ENCODE measurements at regions not wholly inside any gene's neighbourhood (a gene's known extent, or its start where the extent isn't known, plus 50 kb on each side); places are given as distances from the start of the nearest gene placed in this dataset.

DNA sequence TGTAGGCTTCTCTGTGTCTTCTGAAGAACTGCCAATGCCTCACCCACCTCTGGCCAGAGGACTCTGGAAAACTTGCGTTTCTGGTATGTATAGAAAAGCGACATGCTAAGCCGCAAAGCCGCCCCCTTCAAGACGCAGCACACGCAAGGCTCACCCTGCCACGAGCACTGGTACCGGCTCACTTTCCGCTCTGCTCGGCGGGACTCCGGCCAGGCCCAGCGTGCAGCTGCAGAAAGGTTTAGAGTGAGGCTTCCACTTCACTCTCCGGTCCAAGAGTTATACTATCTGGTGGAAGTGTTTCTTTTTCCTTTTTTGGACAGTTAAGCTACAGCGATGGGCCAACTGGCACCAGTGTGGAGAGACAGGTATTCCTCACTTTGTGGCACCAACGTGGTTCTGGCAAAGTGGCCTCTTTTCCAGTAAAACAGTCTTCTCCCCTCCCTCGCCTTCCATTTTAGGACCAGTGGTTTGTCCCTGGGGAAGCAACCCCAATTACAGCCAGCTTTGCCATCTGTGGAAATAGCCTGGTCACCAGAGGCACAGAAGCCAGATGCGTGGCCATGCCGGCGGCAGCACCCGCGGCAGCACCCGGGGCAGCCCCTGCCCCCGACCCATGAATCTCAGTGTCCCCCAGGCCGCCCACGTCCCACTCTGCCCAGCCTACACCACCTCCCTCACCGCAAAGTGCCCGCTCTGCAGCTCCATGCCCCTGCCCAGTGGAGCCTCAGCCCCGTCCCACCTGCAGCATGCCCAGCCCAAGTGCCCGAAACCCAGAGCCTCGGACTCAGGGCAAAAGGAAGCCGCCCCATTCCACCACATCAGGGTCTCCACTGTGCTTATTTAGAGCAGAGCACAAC, 91.6 kb upstream of the CTDP1 start:
- Histone ChIP-seq H4K8ac (ENCODE audit: low read length) (no peak overlapping the region), H3K23ac (ENCODE audit: low read length in 2 of 2) (no peak overlapping the region), H3K27me3 (ENCODE audit: control insufficient read depth in 1 of 2, insufficient read depth in 1 of 2, low read length in 2 of 2) (peaks cover 13 to 74% of the 10 kb centered on the region in 2 experiments), H4K91ac (ENCODE audit: low read length) (no peak overlapping the region), H2AK5ac (ENCODE audit: low read length, severe bottlenecking) (no peak overlapping the region), H2BK12ac (ENCODE audit: low read length in 2 of 2) (no peak overlapping the region), H2AFZ (ENCODE audit: low read depth, low read length) (no peak overlapping the region), H3K4me1 (ENCODE audit: control insufficient read depth, insufficient read depth, low read depth, low read length) (peaks cover 13% of the 10 kb centered on the region), H3K4ac (ENCODE audit: low read depth in 1 of 2, low read length in 2 of 2) (no peak overlapping the region), H3K14ac (ENCODE audit: low read length in 2 of 2) (no peak overlapping the region), H3K36me3 (ENCODE audit: control insufficient read depth in 1 of 2, insufficient read depth in 2 of 2, low read depth in 1 of 2, low read length in 2 of 2) (no peaks in the 10 kb centered on the region), H3K79me1 (replicated peaks; ENCODE audit: low read length, poor library complexity, severe bottlenecking) (no peaks in the 10 kb centered on the region), H3K18ac (ENCODE audit: low read depth in 1 of 2, low read length in 2 of 2) (no peak overlapping the region), H3K4me2 (ENCODE audit: low read length, poor library complexity, severe bottlenecking) (no peak overlapping the region), H3K9me3 (ENCODE audit: control insufficient read depth, low read length) (peaks cover 14% of the 10 kb centered on the region), H3K4me3 (ENCODE audit: insufficient read depth in 1 of 2, low read depth in 1 of 2, low read length in 2 of 2) (no peak overlapping the region), H2BK5ac (ENCODE audit: low read depth, low read length, poor library complexity, severe bottlenecking) (no peak overlapping the region), H3K9ac (ENCODE audit: low read length) (no peak overlapping the region), H2BK15ac (ENCODE audit: low read depth, poor library complexity, severe bottlenecking) (no peak overlapping the region), H3K27ac (ENCODE audit: low read length, poor library complexity, severe bottlenecking) (no peak overlapping the region), H2BK120ac (ENCODE audit: low read depth, low read length) (no peak overlapping the region)
- no peak for DNase-seq
- 86% methylated on average over 32 of the region's 32 CpGs for WGBS

DNA sequence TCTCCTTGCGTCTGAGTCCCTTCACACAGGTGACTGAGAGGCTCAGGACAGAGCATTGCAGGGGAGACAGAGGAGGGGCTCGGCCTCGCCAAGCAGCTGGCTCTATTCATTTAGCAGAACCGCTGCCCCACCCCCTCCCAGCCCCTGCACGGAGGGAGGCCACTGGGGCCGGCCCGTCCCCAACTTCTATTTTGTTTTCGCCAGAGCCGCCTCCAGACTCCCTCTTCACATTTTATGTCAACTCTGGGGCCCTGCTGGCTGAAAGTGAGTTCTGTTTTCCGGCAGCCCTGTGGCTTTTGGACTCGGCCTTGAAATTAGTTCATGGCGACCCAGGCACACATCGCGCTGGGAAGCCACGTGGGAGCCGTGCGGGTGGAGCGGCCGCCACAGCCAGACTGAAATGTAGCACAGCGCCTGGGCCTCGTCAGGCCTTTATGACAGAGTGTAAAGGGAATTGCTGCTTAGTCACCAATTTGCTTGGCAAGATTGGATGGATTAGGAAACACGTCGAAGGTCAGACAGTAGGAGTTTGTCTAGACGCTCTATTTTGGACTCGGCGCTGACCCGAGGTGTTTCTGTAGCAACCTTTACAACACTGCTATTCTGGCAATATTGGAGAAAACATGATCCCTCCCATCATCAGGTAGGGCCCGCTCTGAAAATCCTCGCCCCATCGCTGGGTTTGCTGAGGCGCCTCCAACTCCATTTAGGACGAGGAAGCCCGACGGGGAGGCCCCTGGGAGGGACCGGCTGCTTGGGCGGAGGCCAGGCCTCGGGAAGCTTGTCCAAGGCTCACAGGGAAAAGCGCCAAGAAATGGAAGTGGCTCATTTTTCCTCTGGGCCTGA, 90.7 kb upstream of the CTDP1 start:
- no peak overlapping the region for H4K91ac ChIP-seq (ENCODE audit: low read length)
- H2BK5ac ChIP-seq (ENCODE audit: low read depth, low read length, poor library complexity, severe bottlenecking): no peak overlapping the region
- H2AK5ac ChIP-seq (ENCODE audit: low read length, severe bottlenecking): no peak overlapping the region
- peaks cover 13% of the 10 kb centered on the region for H3K4me1 ChIP-seq (ENCODE audit: control insufficient read depth, insufficient read depth, low read depth, low read length)
- WGBS: 44% methylated on average over 38 of the region's 38 CpGs
- H4K8ac ChIP-seq (ENCODE audit: low read length): no peak overlapping the region
- no peak overlapping the region for H2BK15ac ChIP-seq (ENCODE audit: low read depth, poor library complexity, severe bottlenecking)
- H3K9ac ChIP-seq (ENCODE audit: low read length): peak overlapping the region; percentile 45
- no peaks in the 10 kb centered on the region for H3K79me1 ChIP-seq (replicated peaks; ENCODE audit: low read length, poor library complexity, severe bottlenecking)
- no peak overlapping the region for H3K4me2 ChIP-seq (ENCODE audit: low read length, poor library complexity, severe bottlenecking)
- no peaks in the 10 kb centered on the region for H3K36me3 ChIP-seq (ENCODE audit: control insufficient read depth in 1 of 2, insufficient read depth in 2 of 2, low read depth in 1 of 2, low read length in 2 of 2)
- DNase-seq: peak; percentile 82
- no peak overlapping the region for H2BK12ac ChIP-seq (ENCODE audit: low read length in 2 of 2)
- no peak overlapping the region for H3K4me3 ChIP-seq (ENCODE audit: insufficient read depth in 1 of 2, low read depth in 1 of 2, low read length in 2 of 2)
- no peak overlapping the region for H3K23ac ChIP-seq (ENCODE audit: low read length in 2 of 2)
- no peak overlapping the region for H2BK120ac ChIP-seq (ENCODE audit: low read depth, low read length)
- H2AFZ ChIP-seq (ENCODE audit: low read depth, low read length): peak overlapping the region; percentile 7
- no peak overlapping the region for H3K14ac ChIP-seq (ENCODE audit: low read length in 2 of 2)
- H3K27ac ChIP-seq (ENCODE audit: low read length, poor library complexity, severe bottlenecking): no peak overlapping the region
- H3K27me3 ChIP-seq (ENCODE audit: control insufficient read depth in 1 of 2, insufficient read depth in 1 of 2, low read length in 2 of 2): peaks cover 17 to 75% of the 10 kb centered on the region in 2 experiments
- peaks cover 23% of the 10 kb centered on the region for H3K9me3 ChIP-seq (ENCODE audit: control insufficient read depth, low read length)
- H3K4ac ChIP-seq (ENCODE audit: low read depth in 1 of 2, low read length in 2 of 2): no peak overlapping the region
- no peak overlapping the region for H3K18ac ChIP-seq (ENCODE audit: low read depth in 1 of 2, low read length in 2 of 2)

DNA sequence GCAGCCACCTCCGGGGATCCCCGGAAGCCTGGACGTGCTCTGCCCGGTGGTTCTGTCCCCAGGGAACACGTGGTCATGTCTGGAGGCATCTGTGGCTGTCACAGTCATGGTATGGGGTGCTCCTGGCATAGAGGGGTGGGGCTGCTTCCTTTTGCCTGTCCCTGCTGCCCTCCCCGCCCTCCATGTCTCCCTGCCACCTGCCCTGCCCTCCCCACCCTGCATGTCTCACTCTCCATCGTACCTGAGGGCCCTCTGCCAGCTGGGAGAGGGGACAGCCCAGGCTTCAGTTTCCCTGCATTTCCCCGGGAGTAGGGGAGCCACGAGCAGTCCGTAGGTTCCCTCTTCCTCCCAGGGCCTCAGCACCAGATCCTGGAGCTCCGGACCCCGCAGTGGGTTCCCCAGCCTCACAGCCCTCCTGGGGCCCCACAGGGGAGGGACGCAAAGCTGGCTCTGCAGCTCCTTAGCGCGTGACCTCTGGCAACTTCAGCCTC, 90.0 kb upstream of the CTDP1 start:
- Histone ChIP-seq H3K4me3 (ENCODE audit: insufficient read depth in 1 of 2, low read depth in 1 of 2, low read length in 2 of 2) (no peak overlapping the region), H3K4me2 (ENCODE audit: low read length, poor library complexity, severe bottlenecking) (no peak overlapping the region), H2BK15ac (ENCODE audit: low read depth, poor library complexity, severe bottlenecking) (no peak overlapping the region), H3K9ac (ENCODE audit: low read length) (peak overlapping the region; percentile 45), H3K27ac (ENCODE audit: low read length, poor library complexity, severe bottlenecking) (no peak overlapping the region), H2BK12ac (ENCODE audit: low read length in 2 of 2) (no peak overlapping the region), H2AK5ac (ENCODE audit: low read length, severe bottlenecking) (no peak overlapping the region), H4K8ac (ENCODE audit: low read length) (no peak overlapping the region), H2BK5ac (ENCODE audit: low read depth, low read length, poor library complexity, severe bottlenecking) (no peak overlapping the region), H3K18ac (ENCODE audit: low read depth in 1 of 2, low read length in 2 of 2) (no peak overlapping the region), H3K4ac (ENCODE audit: low read depth in 1 of 2, low read length in 2 of 2) (no peak overlapping the region), H3K23ac (ENCODE audit: low read length in 2 of 2) (no peak overlapping the region), H2AFZ (ENCODE audit: low read depth, low read length) (no peak overlapping the region), H4K91ac (ENCODE audit: low read length) (no peak overlapping the region), H3K4me1 (ENCODE audit: control insufficient read depth, insufficient read depth, low read depth, low read length) (peaks cover 13% of the 10 kb centered on the region), H3K36me3 (ENCODE audit: control insufficient read depth in 1 of 2, insufficient read depth in 2 of 2, low read depth in 1 of 2, low read length in 2 of 2) (no peaks in the 10 kb centered on the region), H3K79me1 (replicated peaks; ENCODE audit: low read length, poor library complexity, severe bottlenecking) (no peaks in the 10 kb centered on the region), H3K14ac (ENCODE audit: low read length in 2 of 2) (no peak overlapping the region), H3K27me3 (ENCODE audit: control insufficient read depth in 1 of 2, insufficient read depth in 1 of 2, low read length in 2 of 2) (peaks cover 17 to 77% of the 10 kb centered on the region in 2 experiments), H3K9me3 (ENCODE audit: control insufficient read depth, low read length) (peaks cover 31% of the 10 kb centered on the region), H2BK120ac (ENCODE audit: low read depth, low read length) (no peak overlapping the region)
- WGBS: 83% methylated on average over 13 of the region's 15 CpGs
- DNase-seq: no peak
